Neural cell (in vitro differentiated cells): ENCODE measurements at regions not wholly inside any gene's neighbourhood (a gene's known extent, or its start where the extent isn't known, plus 50 kb on each side); places are given as distances from the start of the nearest gene placed in this dataset.

Experiments
- H2AFZ ChIP-seq: fragments of 200-600, 300-800 bp; sonication (generic), shearing (Covaris generic); 2 replicates; pipeline ENCODE4 v1.6.0; 2014; ENCODE audit warnings: low read depth, mild to moderate bottlenecking, antibody characterized with exemption, low read length, moderate library complexity
- H3F3A ChIP-seq: fragments of 200-600 bp; shearing (Covaris generic); 2 replicates; pipeline ENCODE4 v1.6.1; 2016; ENCODE audit warnings: mild to moderate bottlenecking, moderate library complexity, mixed read lengths, antibody characterized with exemption, low read length; ENCODE audit not compliant: insufficient read depth, poor library complexity, severe bottlenecking
- H3K27ac ChIP-seq: fragments of 200-600, 300-800 bp; sonication (generic), shearing (Covaris generic); 2 replicates; pipeline ENCODE4 v1.5.1; 2014; ENCODE audit warnings: mild to moderate bottlenecking, low read length, moderate library complexity
- H3K27me3 ChIP-seq: fragments of 300-800, 200-600 bp; sonication (generic), shearing (Covaris generic); 2 replicates; pipeline ENCODE4 v1.6.0; 2014; ENCODE audit warnings: mild to moderate bottlenecking, low read depth, low read length, moderate library complexity; ENCODE audit not compliant: insufficient read depth
- H3K36me3 ChIP-seq: fragments of 300-800, 200-600 bp; sonication (generic), shearing (Covaris generic); 2 replicates; pipeline ENCODE4 v1.5.1; 2014; ENCODE audit warnings: mild to moderate bottlenecking, antibody characterized with exemption, low read length, moderate library complexity; ENCODE audit not compliant: insufficient read depth
- H3K4me2 ChIP-seq: fragments of 300-800, 200-600 bp; sonication (generic), shearing (Covaris generic); 2 replicates; pipeline ENCODE4 v1.6.0; 2014; ENCODE audit warnings: mild to moderate bottlenecking, low read length
- H3K4me3 ChIP-seq: fragments of 300-800, 200-600 bp; sonication (generic), shearing (Covaris generic); 2 replicates; pipeline ENCODE4 v1.5.1; 2014; ENCODE audit warnings: mild to moderate bottlenecking, low read length, moderate library complexity
- H3K79me2 ChIP-seq: fragments of 200-600 bp; shearing (Covaris generic); replicated peaks from 2 replicates; pipeline ENCODE4 v1.6.0; 2014; ENCODE audit warnings: mild to moderate bottlenecking, low read length, moderate library complexity; ENCODE audit not compliant: insufficient read depth
- H3K9ac ChIP-seq: fragments of 300-800, 200-600 bp; sonication (generic), shearing (Covaris generic); 2 replicates; pipeline ENCODE4 v1.6.1; 2016; ENCODE audit warnings: mild to moderate bottlenecking, low read length, mixed read lengths
- H3K9me2 ChIP-seq: fragments of 200-600 bp; shearing (Covaris generic); 2 replicates; pipeline ENCODE4 v1.6.1; 2016; ENCODE audit warnings: mild to moderate bottlenecking, low read length, mixed read lengths; ENCODE audit not compliant: insufficient read depth
- H3K9me3 ChIP-seq: fragments of 200-600, 300-800 bp; sonication (generic), shearing (Covaris generic); 2 replicates; pipeline ENCODE4 v1.6.1; 2016; ENCODE audit warnings: mild to moderate bottlenecking, mixed run types, low read length, moderate library complexity, mixed read lengths
- H4K20me1 ChIP-seq: fragments of 200-600 bp; shearing (Covaris generic); 2 replicates; pipeline ENCODE4 v1.6.1; 2016; ENCODE audit warnings: mild to moderate bottlenecking, mixed run types; ENCODE audit not compliant: insufficient read depth
- CTCF ChIP-seq: fragments of 450-650 bp; IDR thresholded peaks from 2 replicates; pipeline ENCODE4 v1.5.1; 2014; ENCODE audit warnings: antibody characterized with exemption, mild to moderate bottlenecking, moderate library complexity; ENCODE audit not compliant: poor library complexity, severe bottlenecking
- EP300 ChIP-seq: fragments of 450-650 bp; conservative IDR thresholded peaks from 2 replicates; pipeline ENCODE4 v1.6.1; 2014; ENCODE audit warnings: antibody characterized with exemption, mild to moderate bottlenecking, moderate library complexity; ENCODE audit not compliant: poor library complexity, severe bottlenecking
- EZH2 ChIP-seq: fragments of 200-600, 300-800 bp; shearing (Covaris generic), sonication (generic); IDR thresholded peaks from 2 replicates; pipeline ENCODE4 v1.6.1; 2014; ENCODE audit warnings: antibody characterized with exemption, low read length, borderline replicate concordance, mild to moderate bottlenecking; ENCODE audit not compliant: insufficient read depth, poor library complexity, severe bottlenecking
- MXI1 ChIP-seq: fragments of 450-650 bp; conservative IDR thresholded peaks from 2 replicates; pipeline ENCODE4 v1.6.1; 2014; ENCODE audit warnings: antibody characterized with exemption, mild to moderate bottlenecking; ENCODE audit not compliant: poor library complexity, severe bottlenecking
- POLR2AphosphoS5 ChIP-seq: IDR thresholded peaks from 2 replicates; pipeline ENCODE4 v1.6.1; 2012
- RAD21 ChIP-seq: fragments of 450-650 bp; conservative IDR thresholded peaks from 2 replicates; pipeline ENCODE4 v1.6.1; 2014; ENCODE audit warnings: antibody characterized with exemption, mild to moderate bottlenecking, moderate library complexity
- REST ChIP-seq: IDR thresholded peaks from 2 replicates; pipeline ENCODE4 v1.6.1; 2012; ENCODE audit warnings: borderline replicate concordance
- SMC3 ChIP-seq: fragments of 450-650 bp; conservative IDR thresholded peaks from 2 replicates; pipeline ENCODE4 v1.6.1; 2014; ENCODE audit warnings: antibody characterized with exemption, mild to moderate bottlenecking, moderate library complexity; ENCODE audit not compliant: poor library complexity
- TAF1 ChIP-seq: IDR thresholded peaks from 2 replicates; pipeline ENCODE4 v1.6.1; 2012; ENCODE audit warnings: low read depth

- Histone ChIP-seq H3K79me2 (no peaks in the 10 kb centered on the region), H4K20me1 (no peaks in the 10 kb centered on the region), H3K4me2 (no peak overlapping the region), H3K36me3 (no peaks in the 10 kb centered on the region), H3K9me3 (no peaks in the 10 kb centered on the region), H3K27ac (no peak overlapping the region), H3K4me3 (no peak overlapping the region), H2AFZ (no peak overlapping the region), H3K27me3 (no peaks in the 10 kb centered on the region), H3F3A (no peaks in the 10 kb centered on the region), H3K9me2 (no peaks in the 10 kb centered on the region), H3K9ac (no peak overlapping the region)
- TF ChIP-seq TAF1 = no peak
- TF ChIP-seq REST = no peak
- no peak for TF ChIP-seq RAD21
- no peak for TF ChIP-seq POLR2AphosphoS5
- no peak for TF ChIP-seq CTCF
- TF ChIP-seq SMC3 = no peak
- no peak for TF ChIP-seq EP300
- TF ChIP-seq EZH2 = no peak
- no peak for TF ChIP-seq MXI1
Measured at GRCh38 chr10:31157123-31158010, 125.7 kb upstream of the ZNF438 start.

- Histone ChIP-seq H3K4me3 (no peak overlapping the region), H3K9ac (no peak overlapping the region), H2AFZ (no peak overlapping the region)
Measured at GRCh38 chr10:31158011-31158658, 126.5 kb upstream of the ZNF438 start.

More at GRCh38 chr10:31158011-31158658, 126.5 kb upstream of the ZNF438 start:
- H3K27me3 ChIP-seq = no peaks in the 10 kb centered on the region
- H3K4me2 ChIP-seq = no peak overlapping the region
- TF ChIP-seq EZH2 = no peak
- no peak for TF ChIP-seq RAD21
- no peak for TF ChIP-seq TAF1
- no peak for TF ChIP-seq CTCF
- no peak for TF ChIP-seq REST
- TF ChIP-seq EP300 = no peak
- TF ChIP-seq POLR2AphosphoS5 = no peak
- no peak for TF ChIP-seq SMC3
- TF ChIP-seq MXI1 = no peak
- H3K9me3 ChIP-seq = no peaks in the 10 kb centered on the region
- H3F3A ChIP-seq = no peaks in the 10 kb centered on the region
- no peaks in the 10 kb centered on the region for H3K79me2 ChIP-seq
- H3K9me2 ChIP-seq = no peaks in the 10 kb centered on the region
- no peak overlapping the region for H3K27ac ChIP-seq
- H3K36me3 ChIP-seq = no peaks in the 10 kb centered on the region
- H4K20me1 ChIP-seq = no peaks in the 10 kb centered on the region
